Fibroblast of lung (primary cell): ENCODE measurements at regions not wholly inside any gene's neighbourhood (a gene's known extent, or its start where the extent isn't known, plus 50 kb on each side); places are given as distances from the start of the nearest gene placed in this dataset.

Experiments
- DNase-seq, 2 donors: peaks; one replicate each; pipeline versions ENCODE4 v3.0.0 to v3.0.0-alpha.2; 2010; ENCODE audit warnings: low read depth in 2 of 2
- H2AFZ ChIP-seq: 2 replicates; pipeline ENCODE4 v1.5.1; 2012; ENCODE audit warnings: low read length, control low read depth, inconsistent platforms
- H3K27ac ChIP-seq: 2 replicates; pipeline ENCODE4 v1.5.1; 2011; ENCODE audit warnings: low read length, control low read depth; ENCODE audit not compliant: insufficient read depth
- H3K27me3 ChIP-seq: 2 replicates; pipeline ENCODE4 v1.5.1; 2011; ENCODE audit warnings: mild to moderate bottlenecking, low read length; ENCODE audit not compliant: control insufficient read depth, insufficient read depth
- H3K36me3 ChIP-seq: 2 replicates; pipeline ENCODE4 v1.5.1; 2011; ENCODE audit warnings: low read length; ENCODE audit not compliant: control insufficient read depth, insufficient read depth
- H3K4me1 ChIP-seq: 2 replicates; pipeline ENCODE4 v1.5.1; 2011; ENCODE audit warnings: low read length; ENCODE audit not compliant: control insufficient read depth, insufficient read depth; ENCODE audit errors: extremely low read depth
- H3K4me2 ChIP-seq: 2 replicates; pipeline ENCODE4 v1.5.1; 2011; ENCODE audit warnings: low read length, control low read depth; ENCODE audit not compliant: insufficient read depth; ENCODE audit errors: extremely low read depth
- H3K4me3 ChIP-seq, 4 experiments: fragments of 200-600 bp in 1 of 4; sonication (generic) in 1 of 4; replicated peaks in 1 of 4; 2 replicates each; pipeline ENCODE4 v1.5.1; 2011 to 2016; ENCODE audit warnings: low read length in 4 of 4, low read depth in 3 of 4, mild to moderate bottlenecking in 3 of 4, control low read depth in 2 of 4, inconsistent platforms in 1 of 4, mixed read lengths in 1 of 4; ENCODE audit not compliant: insufficient read depth in 1 of 4; ENCODE audit errors: control extremely low read depth in 1 of 4
- H3K79me2 ChIP-seq: 2 replicates; pipeline ENCODE4 v1.5.1; 2012; ENCODE audit warnings: mild to moderate bottlenecking, low read length, inconsistent platforms; ENCODE audit not compliant: control insufficient read depth, insufficient read depth
- H3K9ac ChIP-seq: 2 replicates; pipeline ENCODE4 v1.5.1; 2011; ENCODE audit warnings: mild to moderate bottlenecking, low read length, control low read depth; ENCODE audit not compliant: insufficient read depth
- H3K9me3 ChIP-seq: 2 replicates; pipeline ENCODE4 v1.5.1; 2012; ENCODE audit warnings: low read depth, low read length; ENCODE audit not compliant: control insufficient read depth, insufficient read depth
- H4K20me1 ChIP-seq: 2 replicates; pipeline ENCODE4 v1.5.1; 2011; ENCODE audit warnings: low read length; ENCODE audit not compliant: control insufficient read depth, insufficient read depth; ENCODE audit errors: extremely low read depth
- CTCF ChIP-seq, 2 donors: IDR thresholded peaks in 1 of 2; conservative IDR thresholded peaks in 1 of 2; 1 replicate in 1 of 2; 2 replicates in 1 of 2; pipeline ENCODE4 v1.5.1; 2011 to 2012; ENCODE audit warnings: low read length in 2 of 2, control low read depth in 1 of 2, inconsistent platforms in 1 of 2, low read depth in 1 of 2, mild to moderate bottlenecking in 1 of 2
- EZH2 ChIP-seq: IDR thresholded peaks from 2 replicates; pipeline ENCODE4 v1.5.1; 2012; ENCODE audit warnings: low read length, control low read depth, mild to moderate bottlenecking; ENCODE audit errors: missing control alignments

- Histone ChIP-seq H3K27ac (no peak overlapping the region), H4K20me1 (no peaks in the 10 kb centered on the region), H3K27me3 (no peaks in the 10 kb centered on the region), H3K9me3 (no peaks in the 10 kb centered on the region), H3K9ac (no peak overlapping the region), H3K79me2 (no peaks in the 10 kb centered on the region), H3K4me3 (no peak overlapping the region), H3K4me1 (no peaks in the 10 kb centered on the region), H3K36me3 (no peaks in the 10 kb centered on the region), H3K4me2 (no peak overlapping the region), H2AFZ (no peak overlapping the region)
- TF ChIP-seq EZH2 (no peak), CTCF (conservative IDR thresholded peaks at IDR 0.05 in 1 of 2, IDR thresholded peaks at IDR 0.05 in 1 of 2; ENCODE audit: low read depth in 1 of 2, low read length in 2 of 2) (no peak)
- DNase-seq: no peak
These were observed 124.7 kb upstream of the C1orf174 start for GRCh38 chr1:4024811-4025210.

DNA sequence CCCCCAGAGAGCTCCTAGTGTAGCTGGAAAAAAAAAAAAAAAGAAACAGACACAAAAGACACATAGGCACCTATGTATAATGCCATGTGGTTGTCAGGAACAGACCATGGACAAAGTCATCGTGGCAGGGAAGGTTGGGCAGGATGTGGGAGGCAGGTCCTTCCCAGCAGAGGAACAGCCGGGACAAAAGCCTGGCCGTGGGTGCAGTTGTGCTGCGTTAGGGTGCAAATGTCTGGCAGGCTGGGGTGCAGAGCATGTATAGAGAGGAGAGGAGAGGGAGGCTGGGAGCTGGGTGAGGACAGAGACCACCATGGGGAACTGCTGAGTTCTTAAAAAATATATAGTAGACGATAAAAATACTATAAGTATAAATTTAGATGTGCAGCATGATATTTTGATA lies 125.7 kb upstream of the C1orf174 start:
- H3K27me3 ChIP-seq: no peaks in the 10 kb centered on the region
- no peaks in the 10 kb centered on the region for H3K4me1 ChIP-seq
- no peaks in the 10 kb centered on the region for H3K79me2 ChIP-seq
- H4K20me1 ChIP-seq: no peaks in the 10 kb centered on the region
- TF ChIP-seq EZH2 (no peak), CTCF (conservative IDR thresholded peaks at IDR 0.05 in 1 of 2, IDR thresholded peaks at IDR 0.05 in 1 of 2; ENCODE audit: low read depth in 1 of 2, low read length in 2 of 2) (no peak)
- no peak overlapping the region for H3K27ac ChIP-seq
- no peaks in the 10 kb centered on the region for H3K36me3 ChIP-seq
- H3K9me3 ChIP-seq: no peaks in the 10 kb centered on the region
- H3K4me3 ChIP-seq: no peak overlapping the region
- no peak for DNase-seq
- no peak overlapping the region for H3K4me2 ChIP-seq
- no peak overlapping the region for H2AFZ ChIP-seq
- no peak overlapping the region for H3K9ac ChIP-seq

DNA sequence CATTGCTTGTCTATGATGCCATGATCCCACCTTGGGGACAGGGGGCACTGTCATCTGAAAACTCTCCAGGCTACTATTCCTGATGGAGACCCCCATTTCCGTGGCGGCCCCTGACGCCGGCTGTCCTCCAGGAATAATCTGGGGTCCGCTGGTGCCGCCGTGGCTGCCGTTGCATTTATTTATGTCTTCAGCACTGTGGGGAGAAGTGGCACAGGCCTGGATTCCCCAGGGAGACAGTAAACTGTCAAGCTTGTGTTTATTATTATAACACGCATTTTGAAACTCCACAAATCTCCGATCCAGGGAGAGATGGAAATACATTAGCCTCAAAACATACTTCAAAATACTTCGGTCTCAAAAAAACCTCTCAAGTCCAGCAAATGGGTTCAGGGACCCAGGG lies 126.9 kb upstream of the C1orf174 start:
- no peaks in the 10 kb centered on the region for H3K4me1 ChIP-seq
- no peak for DNase-seq
- no peaks in the 10 kb centered on the region for H3K27me3 ChIP-seq
- H3K27ac ChIP-seq: no peak overlapping the region
- H3K4me2 ChIP-seq: no peak overlapping the region
- H3K4me3 ChIP-seq: no peak overlapping the region
- no peak for TF ChIP-seq EZH2
- H3K9ac ChIP-seq: no peak overlapping the region
- H4K20me1 ChIP-seq: no peaks in the 10 kb centered on the region
- H3K79me2 ChIP-seq: no peaks in the 10 kb centered on the region
- no peaks in the 10 kb centered on the region for H3K36me3 ChIP-seq
- no peaks in the 10 kb centered on the region for H3K9me3 ChIP-seq
- H2AFZ ChIP-seq: no peak overlapping the region
